ENCODE measurements at regions not wholly inside any gene's neighbourhood (a gene's known extent, or its start where the extent isn't known, plus 50 kb on each side); places are given as distances from the start of the nearest gene placed in this dataset.

DNA sequence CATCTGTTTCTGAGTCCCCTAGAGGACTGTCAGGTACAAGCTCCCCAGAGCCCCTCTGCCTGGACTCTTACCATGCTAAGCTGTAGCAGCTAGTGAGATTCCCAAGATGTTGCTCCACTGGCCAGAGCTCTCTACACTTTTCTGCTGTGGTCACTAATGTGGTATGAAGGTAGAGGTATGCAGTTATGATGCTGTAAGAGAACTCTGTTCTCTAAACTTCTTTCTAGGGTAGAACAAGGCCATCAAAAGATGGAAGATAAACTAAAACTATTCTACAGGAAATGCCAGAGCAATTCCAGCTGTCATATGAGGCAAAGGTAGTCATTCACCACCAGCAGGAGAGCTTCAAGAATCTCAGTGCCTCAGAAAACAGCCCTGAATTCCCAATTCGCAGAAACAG lies 517.4 kb upstream of the ARRDC4 start:
- no peak overlapping the region for H3K4me3 ChIP-seq (ENCODE audit: low read depth, low read length)
- no peak for TF ChIP-seq CTCF (IDR thresholded peaks at IDR 0.05; ENCODE audit: borderline replicate concordance, insufficient read depth, low read depth, low read length)

GRCh38 chr15:97446138-97446537 lies 514.4 kb upstream of the ARRDC4 start:
- no peak overlapping the region for H3K4me3 ChIP-seq (ENCODE audit: low read depth, low read length)
- no peak for TF ChIP-seq CTCF (IDR thresholded peaks at IDR 0.05; ENCODE audit: borderline replicate concordance, insufficient read depth, low read depth, low read length)

- no peak overlapping the region for H3K4me3 ChIP-seq (ENCODE audit: low read depth, low read length)
- TF ChIP-seq CTCF (IDR thresholded peaks at IDR 0.05; ENCODE audit: borderline replicate concordance, insufficient read depth, low read depth, low read length), result no peak
Observed at GRCh38 chr15:97456521-97457202, 503.8 kb upstream of the ARRDC4 start.

- H3K4me3 ChIP-seq (ENCODE audit: low read depth, low read length), result no peak overlapping the region
- no peak for TF ChIP-seq CTCF (IDR thresholded peaks at IDR 0.05; ENCODE audit: borderline replicate concordance, insufficient read depth, low read depth, low read length)
Observed at GRCh38 chr15:97457203-97457847, 503.2 kb upstream of the ARRDC4 start.

DNA sequence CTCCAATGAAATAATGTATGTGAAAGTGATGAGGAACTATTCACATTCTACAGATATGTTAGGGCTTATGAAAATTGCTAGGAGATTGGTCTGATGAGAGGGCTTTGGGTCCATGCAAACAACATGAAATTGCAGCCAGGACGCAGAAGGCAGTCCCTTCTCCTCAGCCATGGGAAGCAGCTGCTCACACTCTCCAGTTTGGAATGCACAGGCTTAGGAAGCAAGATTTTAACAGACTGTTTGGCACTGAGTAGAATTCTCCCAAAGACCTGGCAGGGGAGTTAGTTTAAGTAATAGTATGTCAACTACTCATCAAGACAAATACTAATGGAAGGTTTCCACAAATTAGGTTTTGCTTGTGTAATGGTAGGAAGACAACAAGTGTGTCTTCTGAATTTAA lies 500.7 kb upstream of the ARRDC4 start:
- no peak overlapping the region for H3K4me3 ChIP-seq (ENCODE audit: low read depth, low read length)
- no peak for TF ChIP-seq CTCF (IDR thresholded peaks at IDR 0.05; ENCODE audit: borderline replicate concordance, insufficient read depth, low read depth, low read length)

DNA sequence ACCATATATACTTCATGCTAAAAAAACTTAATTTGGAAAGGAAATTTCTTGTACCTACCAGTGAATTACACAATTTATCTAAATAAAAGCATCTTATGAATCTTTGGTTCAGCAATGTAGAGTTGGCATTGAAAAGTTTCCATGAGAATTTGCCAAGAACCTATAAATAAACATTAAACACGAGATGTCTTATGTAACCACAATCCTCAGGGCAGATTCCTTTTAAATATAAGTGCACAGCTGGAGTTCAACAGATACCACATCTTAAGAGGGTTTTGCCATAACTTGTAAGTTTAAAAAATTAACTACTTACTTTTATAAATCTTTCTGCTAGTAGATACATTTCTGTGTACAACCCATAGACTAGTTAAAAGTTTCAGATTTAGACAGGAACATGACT lies 499.3 kb upstream of the ARRDC4 start:
- H3K4me3 ChIP-seq (ENCODE audit: low read depth, low read length), result no peak overlapping the region
- no peak for TF ChIP-seq CTCF (IDR thresholded peaks at IDR 0.05; ENCODE audit: borderline replicate concordance, insufficient read depth, low read depth, low read length)

- no peak overlapping the region for H3K4me3 ChIP-seq (ENCODE audit: low read depth, low read length)
Observed at GRCh38 chr15:97463696-97464095, 496.8 kb upstream of the ARRDC4 start.

More at GRCh38 chr15:97463696-97464095, 496.8 kb upstream of the ARRDC4 start:
- no peak for TF ChIP-seq CTCF (IDR thresholded peaks at IDR 0.05; ENCODE audit: borderline replicate concordance, insufficient read depth, low read depth, low read length)
